Body of pancreas (tissue), 4 donors: ENCODE measurements at regions not wholly inside any gene's neighbourhood (a gene's known extent, or its start where the extent isn't known, plus 50 kb on each side); places are given as distances from the start of the nearest gene placed in this dataset.

Experiments used
- CTCF ChIP-seq, 7 experiments: fragments of 450-650 bp in 4 of 7; fragments of 200-600 bp in 3 of 7; sonication (generic) in 3 of 7; IDR thresholded peaks; one replicate each; pipeline ENCODE4 v1.5.1; 2016 to 2019; ENCODE audit warnings: antibody characterized with exemption in 7 of 7
- POLR2A ChIP-seq, 3 donors: fragments of 450-650 bp; IDR thresholded peaks; one replicate each; pipeline ENCODE4 v1.6.1; 2016; ENCODE audit warnings: antibody characterized with exemption in 3 of 3, mild to moderate bottlenecking in 2 of 3

GRCh38 chr6:115067690-115068447, 725.0 kb upstream of the HS3ST5 start:
- TF ChIP-seq CTCF (IDR thresholded peaks at IDR 0.05) (no peak), POLR2A (IDR thresholded peaks at IDR 0.05) (no peak)
